NCI-H2171 (cell line): ENCODE measurements at regions not wholly inside any gene's neighbourhood (a gene's known extent, or its start where the extent isn't known, plus 50 kb on each side); places are given as distances from the start of the nearest gene placed in this dataset.

Experiments
- DNase-seq: peaks from one replicate; lab custom pipeline; 2025; lab: John Stamatoyannopoulos, UW

DNA sequence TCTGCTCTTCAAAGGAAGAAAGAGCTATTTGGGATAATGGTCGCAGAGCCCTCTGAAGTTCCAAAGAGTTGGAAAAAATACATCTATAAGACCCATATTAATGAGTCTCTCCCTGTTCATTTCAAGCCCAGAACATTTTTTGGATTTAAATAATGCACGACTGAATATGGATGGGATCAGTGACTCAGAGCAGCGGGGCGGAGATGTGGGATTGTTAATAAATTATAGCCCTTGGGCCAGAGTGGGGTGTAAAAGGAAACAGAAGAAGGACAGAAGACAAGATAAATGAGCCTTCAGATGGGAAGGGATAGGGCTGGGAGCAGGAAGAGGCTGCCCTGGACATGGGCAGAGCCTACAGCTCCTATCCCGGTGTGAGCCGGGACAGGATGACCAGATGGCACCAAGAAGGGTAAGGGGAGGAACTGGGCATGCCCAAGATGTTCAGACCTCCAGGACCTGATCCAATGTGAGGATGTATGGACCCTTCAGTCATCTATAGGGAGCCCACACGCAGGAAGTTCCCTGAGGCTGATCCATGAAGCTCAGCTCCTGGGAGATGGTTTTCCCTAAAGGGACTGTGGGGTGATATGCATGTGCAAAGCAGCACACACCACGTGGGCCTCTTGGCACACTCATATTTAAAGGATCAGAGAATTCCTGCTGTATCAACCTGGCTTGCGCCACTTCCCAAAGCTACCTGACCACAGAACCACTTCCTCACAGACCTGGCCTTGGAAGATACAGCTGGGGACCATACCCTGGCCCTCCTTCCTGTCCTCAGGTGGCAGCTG is 96.1 kb upstream of the PLXNA4 start:
- no peak for DNase-seq

DNA sequence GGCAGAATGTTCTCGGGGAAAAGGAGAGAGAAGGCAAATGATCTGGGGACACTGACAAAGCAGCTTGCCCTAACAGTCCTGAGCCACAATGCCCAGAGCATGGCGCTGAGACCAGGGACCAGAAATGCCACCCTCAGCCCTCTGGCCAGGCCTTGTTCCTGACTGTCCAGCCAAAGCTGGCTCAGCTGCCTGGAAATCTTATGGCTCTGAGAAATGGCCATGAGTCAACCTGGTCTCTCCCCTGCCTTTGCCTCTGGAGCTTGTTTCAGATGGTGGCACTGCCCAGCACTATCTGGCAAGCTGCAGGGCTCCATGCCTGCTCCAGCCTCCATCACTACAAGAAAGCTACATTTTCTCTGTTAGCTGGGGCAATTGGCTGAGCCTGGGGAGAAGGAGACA is 90.5 kb upstream of the PLXNA4 start:
- no peak for DNase-seq

DNA sequence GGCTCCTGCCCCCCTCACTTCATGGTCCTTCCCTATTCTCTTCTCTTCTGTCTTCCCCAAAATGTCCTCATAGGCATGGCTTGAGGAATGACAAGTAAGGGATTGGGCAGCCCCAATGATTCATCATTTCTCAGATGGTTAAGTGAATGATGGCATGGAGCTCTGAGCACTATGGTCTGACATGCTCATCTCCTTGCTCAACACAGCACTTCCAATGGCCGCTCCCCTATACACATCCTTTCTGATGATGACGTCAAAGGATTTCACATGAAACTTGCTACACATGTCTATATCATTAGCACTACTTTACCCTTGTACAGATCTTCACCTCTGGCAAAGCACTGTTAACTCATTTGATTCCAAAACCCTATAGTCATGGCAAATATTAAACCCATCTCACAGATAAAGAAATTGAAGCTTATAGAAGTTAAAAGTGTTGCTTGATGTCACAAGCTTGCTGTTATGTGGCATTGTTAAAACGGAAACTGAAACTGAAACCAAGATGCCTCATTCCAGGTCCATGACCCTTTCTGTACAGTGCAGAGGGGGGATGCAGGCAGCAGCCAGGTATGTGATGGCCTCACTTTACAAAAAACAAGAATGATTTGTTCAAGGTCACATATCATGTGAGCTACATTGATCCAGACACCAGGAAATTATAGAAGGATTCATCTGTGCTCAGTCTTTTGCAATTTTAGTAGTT is 90.0 kb upstream of the PLXNA4 start:
- no peak for DNase-seq

DNA sequence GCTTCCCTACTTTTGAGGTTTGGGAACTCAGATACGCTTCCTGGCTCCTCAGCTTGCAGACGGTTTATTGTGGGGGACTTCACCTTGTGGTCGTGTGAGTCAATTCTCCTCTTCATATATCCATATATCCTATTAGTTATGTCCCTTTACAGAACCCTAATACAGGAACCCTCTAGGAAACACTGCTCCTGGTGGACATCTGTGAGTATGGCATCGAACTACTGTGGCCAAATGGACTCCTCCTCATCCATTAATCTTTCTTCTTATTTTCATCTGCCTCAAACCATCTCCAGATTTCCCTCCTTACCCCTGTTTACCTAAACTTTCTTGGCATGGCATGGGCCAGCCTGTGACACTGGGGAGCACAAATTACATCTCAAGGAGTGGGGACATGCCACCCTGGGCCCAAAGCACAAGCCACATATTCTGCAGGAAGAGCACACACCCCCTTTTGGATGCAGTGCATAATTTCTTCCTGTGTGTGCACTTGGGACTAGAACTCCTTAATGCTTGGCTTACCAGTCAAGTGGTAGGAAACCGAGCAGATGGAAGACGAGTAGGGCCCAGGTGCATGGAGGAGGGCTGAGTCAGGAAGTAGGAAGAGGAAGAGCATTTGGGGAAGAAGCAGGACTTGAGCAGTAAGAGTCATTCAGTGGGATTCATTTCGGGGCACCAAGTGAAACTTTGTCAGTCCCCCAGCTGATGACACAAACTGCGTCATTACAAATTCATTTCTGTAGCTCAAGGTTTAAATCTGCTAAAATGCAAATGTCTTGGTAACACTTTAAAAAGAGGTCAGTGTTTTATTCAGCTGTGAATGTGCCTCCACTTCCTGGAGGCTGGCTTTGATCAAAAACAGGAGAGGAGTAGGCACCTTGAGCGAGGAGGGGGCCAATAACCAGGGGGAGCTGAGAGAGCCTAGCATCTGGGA is 80.8 kb upstream of the PLXNA4 start:
- DNase-seq: peak; percentile 6

DNA sequence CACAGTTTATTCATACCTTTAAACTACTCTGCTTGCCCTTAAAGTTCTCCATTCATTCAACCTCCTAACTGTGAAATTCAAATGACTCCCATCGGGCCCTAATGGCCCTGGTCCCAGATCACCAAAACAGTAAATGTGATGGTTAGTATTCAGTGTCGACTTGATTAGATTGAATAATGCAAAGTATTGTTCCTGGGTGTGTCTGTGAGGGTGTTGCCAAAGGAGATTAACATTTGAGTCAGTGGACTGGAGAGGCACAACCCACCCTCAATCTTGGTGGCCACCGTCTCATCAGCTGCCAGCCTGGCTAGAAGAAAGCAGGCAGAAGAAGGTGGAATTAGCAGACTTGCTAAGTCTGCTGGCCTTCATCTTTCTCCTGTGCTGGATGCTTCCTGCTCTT is 80.1 kb upstream of the PLXNA4 start:
- DNase-seq: no peak

DNA sequence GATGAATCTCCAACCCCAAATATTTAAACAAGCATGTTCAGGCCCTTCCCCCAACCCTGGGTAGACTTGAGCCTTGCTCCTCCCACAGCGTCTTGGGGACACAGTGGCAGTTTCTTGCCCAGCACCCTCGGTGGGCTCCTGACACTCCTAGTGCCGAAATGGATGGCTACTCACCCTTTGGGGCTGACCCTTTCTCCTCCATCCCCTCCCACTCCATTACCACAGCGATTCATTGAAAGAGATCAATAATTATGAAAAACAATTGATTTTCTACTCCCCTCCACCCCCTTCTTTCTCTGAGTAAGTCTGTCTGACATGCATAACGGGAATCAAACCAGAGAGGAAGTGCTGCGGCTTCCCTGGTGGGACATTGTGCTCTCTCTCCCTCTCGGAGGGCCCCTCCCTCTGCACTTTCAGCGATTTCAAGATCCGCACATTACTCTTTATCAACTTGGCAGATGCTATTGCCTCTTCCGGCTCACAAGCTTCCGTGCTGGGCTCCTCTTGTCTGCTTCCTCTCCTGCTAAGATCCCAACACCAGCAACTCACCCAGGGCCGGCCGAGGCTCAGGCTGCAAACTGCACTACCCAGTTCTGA is 79.0 kb upstream of the PLXNA4 start:
- DNase-seq: no peak

DNA sequence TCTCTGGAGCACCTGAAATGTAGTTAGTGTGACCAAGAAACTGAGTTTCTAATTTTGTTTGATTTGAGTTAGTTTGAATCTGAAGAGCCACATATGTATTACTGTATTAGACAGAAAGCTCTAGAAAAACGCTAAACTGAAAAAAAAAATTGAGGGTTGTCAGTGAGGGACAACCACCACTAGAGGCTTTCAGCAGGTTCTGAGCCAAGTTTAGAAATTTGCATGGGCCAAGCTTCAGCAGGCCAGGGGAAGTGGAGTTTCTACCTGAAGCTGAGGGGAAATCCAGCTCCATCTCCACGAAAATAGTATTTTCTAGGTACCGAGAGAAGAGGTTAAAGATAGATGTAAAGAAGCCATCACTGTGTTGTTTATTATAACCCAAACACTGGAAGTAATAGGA is 77.9 kb upstream of the PLXNA4 start:
- DNase-seq: no peak

DNA sequence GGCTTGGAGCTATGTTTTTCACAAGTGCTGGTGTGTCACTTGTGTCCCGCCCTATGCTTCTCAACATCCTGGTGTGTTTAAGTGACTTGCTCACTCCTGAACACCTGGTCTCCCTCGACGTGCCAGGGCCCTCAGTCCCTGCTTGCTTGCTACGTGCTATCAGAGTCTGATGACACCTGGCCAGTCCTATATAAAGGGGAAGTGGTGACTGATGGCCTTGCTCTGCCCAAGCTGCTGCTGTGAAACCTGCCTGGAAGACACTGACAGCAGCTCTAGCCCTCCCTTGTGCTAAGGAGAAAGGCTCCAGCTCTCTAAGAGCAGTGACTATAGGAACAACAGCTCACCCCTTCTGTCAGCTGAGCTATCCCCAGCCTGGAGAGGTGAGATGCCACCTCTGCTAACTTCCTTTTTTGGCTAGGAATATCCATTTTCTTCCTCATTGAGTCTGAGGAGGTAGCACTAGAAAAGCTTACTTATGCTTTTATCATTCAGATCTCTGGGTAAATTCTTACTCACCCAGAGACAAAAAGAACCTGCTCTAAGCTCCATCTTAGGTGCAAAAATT is 77.2 kb upstream of the PLXNA4 start:
- no peak for DNase-seq

DNA sequence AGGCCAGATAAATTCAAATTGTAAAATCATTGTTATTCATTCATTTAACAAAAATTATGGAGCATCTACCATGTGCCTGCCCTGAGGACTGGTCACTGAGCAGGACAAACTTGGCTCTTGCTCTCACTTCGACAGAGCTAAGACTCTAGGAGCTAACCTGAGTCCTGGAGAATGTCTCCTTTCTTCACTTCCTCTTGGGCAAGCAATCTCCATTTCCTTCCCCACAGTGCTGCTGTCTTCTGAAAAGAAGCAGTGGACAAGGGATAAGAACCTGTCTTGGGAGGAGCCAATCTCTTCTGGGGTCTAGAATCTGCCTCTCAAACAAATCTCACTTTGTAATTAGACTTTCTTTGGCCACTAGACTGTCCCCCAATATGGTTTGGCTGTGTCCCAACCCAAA is 76.2 kb upstream of the PLXNA4 start:
- no peak for DNase-seq

DNA sequence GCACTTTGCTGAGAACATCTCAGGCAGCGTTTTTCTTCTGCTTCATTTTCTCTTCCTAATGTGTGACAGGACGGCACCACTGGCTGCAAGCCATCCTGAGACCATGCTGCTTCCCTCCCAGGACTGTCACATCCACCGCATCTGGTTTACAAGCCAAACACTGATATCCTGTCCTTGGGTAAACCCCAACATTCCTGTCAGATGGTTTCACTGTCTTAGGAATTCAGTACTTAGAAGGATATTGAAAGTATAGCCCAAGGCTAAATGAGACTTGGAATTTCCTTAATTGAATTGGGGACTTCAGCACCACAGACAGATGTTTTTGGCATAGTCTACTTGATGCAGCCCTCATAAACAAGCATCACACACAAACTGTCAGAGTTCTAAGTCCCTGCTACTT is 74.2 kb upstream of the PLXNA4 start:
- no peak for DNase-seq

DNA sequence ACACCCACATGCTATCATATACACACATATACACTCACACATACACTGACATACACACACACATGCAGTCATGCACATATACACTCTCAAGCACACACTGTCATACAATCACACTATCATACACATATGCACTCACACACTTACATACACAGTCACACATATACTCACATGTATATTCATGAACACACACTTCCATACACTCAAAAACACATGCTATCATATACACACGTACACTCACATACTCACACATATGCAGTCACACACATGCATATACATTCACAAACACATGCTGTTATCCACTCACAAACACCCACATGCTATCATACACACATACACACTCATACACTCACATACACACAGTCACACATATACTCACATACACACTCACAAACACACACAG is 71.0 kb upstream of the PLXNA4 start:
- DNase-seq: no peak

DNA sequence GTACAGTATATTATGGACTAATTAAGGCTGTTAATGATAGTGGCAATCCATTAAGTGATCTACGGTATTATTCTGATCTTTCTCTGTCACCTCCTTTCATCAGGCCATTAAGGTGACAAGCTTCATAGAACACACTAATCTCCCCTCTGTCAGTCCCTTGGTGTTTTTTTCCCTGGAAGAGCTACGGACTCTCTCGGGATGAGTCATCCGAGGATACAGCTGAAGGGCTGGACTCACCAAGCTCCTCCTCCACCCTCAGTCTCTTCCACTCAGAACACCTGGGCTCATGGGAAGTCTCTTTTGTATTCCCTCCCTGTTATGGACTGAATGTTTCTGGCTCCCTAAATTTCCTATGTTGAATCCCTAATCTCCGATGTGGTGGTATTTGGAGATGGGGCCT is 69.8 kb upstream of the PLXNA4 start:
- no peak for DNase-seq

DNA sequence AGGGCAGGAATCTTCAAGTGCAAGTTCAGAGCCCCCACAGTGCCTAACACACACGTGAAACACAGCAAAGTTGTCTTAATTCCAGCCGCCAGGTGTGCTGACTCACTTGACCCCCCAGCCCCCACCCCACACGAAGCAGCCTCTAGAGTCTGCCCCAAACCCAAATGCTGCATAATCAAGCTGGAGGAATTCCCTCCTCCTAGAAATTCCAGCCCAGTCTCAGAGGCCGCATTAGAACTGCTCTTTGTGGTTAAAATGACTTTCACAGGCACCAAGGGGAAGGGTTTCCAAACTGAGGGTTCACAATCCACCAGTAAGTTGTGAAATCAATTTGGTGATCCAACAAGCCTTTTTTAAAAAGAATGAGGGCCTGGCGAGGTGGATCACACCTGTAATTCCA is 67.0 kb upstream of the PLXNA4 start:
- no peak for DNase-seq

DNA sequence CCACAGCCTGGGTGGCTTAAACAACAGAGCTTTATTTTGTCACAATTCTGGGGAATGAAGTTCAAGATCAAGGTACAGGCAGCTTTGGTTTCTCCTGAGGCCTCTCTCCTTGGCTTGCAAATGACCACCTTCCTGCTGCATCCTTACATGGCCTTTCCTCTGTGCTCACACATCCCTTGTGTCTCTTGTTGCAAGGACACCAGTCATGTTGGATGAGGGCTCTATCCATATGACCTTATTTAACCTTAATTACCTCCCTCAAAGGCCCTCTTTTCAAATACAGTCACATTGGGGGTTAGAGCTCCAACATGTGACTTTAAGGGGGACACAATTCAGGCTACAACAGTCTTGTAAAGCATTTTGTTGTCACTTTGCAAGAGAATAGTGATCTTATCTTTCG is 65.0 kb upstream of the PLXNA4 start:
- no peak for DNase-seq

DNA sequence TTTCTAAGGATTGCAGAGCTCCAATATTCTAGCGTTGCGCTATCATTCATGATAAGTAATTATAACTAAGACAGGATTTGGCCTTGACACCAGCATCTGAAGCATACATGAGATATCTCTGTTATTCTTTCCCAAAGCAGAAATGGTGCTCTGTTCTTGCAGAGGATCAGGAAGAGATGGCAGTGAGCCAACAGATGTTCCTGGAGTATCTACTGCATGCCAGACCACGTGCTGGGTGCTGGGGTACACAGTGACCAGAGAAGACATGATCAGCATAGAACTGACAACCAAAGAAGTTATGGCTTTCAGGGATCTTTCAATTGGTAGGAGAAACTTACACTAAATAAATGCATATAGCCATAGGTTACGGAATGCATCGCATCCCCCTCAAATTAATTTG is 63.7 kb upstream of the PLXNA4 start:
- DNase-seq: no peak

DNA sequence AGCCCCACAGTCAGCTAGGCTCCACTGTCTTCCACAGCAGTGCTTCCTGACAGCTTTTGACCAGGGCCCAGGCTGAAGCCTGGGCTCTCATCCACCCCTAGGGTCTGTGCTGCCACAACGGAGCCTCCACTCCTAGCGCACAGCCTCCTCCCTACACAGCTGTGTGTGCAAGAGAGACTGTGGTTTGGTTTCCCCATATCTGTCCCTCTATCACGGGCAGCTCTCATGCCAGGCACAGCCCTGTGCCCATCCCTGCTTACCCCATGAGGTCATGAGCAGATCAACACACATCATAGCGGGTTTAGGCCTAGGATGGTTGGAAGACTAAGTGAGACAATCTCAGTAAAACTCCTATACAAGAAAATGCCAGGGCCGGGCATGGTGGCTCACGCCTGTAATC is 61.7 kb upstream of the PLXNA4 start:
- no peak for DNase-seq

DNA sequence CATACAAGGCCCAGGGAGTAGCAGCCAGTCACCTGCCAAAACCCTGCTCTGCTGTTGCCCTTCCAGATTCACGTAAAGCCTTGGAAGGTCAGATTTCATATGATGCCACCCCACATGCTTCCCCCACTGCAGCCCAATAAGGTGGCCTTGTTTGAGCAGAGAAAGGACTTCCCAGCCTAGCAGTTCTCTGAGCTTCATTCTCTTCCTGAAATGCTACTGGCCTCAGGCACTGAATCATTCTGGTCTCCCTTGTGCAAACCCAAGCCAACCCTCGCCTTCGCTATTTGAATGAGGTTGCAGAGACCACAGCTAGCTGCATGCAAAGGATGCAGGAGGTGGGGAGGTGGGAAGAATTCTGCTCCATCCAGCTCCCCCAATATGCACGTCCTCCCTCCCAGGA is 60.3 kb upstream of the PLXNA4 start:
- DNase-seq: no peak

DNA sequence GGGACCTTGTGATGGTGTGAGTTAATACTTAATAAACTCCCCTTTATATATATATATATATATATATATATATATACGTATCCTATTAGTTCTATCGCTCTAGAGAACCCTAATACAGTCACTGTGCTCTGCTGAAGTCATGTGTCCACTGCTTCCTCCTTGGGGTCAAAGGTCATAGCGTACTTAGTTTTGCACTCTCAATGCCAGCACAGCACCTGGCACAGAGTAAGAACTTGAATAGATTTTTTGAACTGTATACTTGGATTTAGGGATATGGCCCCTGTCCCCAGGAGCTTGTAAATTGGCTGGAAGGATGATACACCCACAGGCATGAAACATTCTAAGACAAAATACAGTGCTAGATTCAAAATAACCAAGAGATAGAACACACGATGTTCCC is 58.9 kb upstream of the PLXNA4 start:
- DNase-seq: no peak

DNA sequence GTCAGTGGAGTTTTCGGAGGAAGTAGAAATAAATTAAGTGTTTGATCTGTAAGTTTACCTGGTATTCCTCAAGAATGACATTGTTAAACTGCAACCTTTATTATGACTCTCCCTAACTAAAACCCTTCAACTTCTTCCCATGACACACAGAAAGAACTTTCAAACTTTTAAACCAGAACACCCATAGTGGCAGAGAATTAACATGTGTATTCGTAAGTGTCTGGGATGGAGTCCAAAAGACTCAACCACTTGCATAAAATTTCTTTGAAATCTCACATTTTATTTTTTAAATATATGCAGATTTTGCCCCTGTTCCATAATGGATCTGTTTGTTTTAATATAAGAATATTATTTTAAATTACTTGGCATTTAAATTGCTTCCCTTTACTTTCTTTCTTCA is 54.6 kb upstream of the PLXNA4 start:
- DNase-seq: no peak
